ENCODE measurements at regions not wholly inside any gene's neighbourhood (a gene's known extent, or its start where the extent isn't known, plus 50 kb on each side); places are given as distances from the start of the nearest gene placed in this dataset.

DNA sequence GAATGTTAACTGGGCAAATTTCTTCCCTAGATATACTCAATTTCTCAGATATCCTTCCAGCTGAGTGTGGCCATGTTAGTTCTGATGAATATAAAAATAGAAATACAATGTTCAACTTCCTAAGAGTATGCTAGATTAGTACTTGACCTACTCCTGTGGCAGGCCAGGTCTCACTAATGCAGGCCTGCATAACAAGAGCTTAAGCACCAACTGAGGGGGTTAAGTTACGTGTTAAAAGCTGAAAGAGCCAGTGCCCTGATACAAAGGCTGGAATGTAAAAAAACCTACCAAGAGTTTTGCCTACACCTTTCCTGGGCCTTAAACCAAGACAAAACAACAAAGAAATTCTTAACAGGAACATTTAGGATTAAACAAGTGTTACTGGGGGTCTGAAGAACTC is 102.8 kb downstream of the MRPS30 start:
- DNase-seq (ENCODE audit: low read depth), result no peak
- H3K4me3 ChIP-seq (replicated peaks; ENCODE audit: low read depth, low read length), result no peak overlapping the region
- TF ChIP-seq, protein P1, sequence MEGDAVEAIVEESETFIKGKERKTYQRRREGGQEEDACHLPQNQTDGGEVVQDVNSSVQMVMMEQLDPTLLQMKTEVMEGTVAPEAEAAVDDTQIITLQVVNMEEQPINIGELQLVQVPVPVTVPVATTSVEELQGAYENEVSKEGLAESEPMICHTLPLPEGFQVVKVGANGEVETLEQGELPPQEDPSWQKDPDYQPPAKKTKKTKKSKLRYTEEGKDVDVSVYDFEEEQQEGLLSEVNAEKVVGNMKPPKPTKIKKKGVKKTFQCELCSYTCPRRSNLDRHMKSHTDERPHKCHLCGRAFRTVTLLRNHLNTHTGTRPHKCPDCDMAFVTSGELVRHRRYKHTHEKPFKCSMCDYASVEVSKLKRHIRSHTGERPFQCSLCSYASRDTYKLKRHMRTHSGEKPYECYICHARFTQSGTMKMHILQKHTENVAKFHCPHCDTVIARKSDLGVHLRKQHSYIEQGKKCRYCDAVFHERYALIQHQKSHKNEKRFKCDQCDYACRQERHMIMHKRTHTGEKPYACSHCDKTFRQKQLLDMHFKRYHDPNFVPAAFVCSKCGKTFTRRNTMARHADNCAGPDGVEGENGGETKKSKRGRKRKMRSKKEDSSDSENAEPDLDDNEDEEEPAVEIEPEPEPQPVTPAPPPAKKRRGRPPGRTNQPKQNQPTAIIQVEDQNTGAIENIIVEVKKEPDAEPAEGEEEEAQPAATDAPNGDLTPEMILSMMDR (IDR thresholded peaks at IDR 0.05; ENCODE audit: low read length, missing control alignments), result no peak

DNA sequence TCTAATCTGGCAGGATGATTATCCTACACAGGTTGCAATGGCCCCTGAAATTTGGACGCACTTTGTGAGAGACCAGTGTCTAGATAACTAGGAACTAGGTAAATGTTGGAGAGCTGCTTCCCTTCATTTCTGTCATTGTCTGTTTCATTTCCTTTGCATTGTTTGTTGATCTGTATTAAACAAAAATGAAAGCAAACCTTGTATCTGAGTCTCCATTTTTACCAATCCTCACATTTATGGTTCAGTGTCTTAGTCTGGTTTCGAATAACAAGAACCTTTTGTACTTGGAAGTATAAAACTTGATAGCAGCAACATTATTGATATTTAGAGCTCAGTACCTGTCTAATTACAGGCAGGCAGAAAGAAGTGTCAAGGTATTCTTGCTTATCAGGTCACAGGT is 105.5 kb downstream of the MRPS30 start:
- no peak overlapping the region for H3K4me3 ChIP-seq (replicated peaks; ENCODE audit: low read depth, low read length)
- no peak for DNase-seq (ENCODE audit: low read depth)
- TF ChIP-seq, protein P1 (IDR thresholded peaks at IDR 0.05; ENCODE audit: low read length, missing control alignments), result no peak

DNA sequence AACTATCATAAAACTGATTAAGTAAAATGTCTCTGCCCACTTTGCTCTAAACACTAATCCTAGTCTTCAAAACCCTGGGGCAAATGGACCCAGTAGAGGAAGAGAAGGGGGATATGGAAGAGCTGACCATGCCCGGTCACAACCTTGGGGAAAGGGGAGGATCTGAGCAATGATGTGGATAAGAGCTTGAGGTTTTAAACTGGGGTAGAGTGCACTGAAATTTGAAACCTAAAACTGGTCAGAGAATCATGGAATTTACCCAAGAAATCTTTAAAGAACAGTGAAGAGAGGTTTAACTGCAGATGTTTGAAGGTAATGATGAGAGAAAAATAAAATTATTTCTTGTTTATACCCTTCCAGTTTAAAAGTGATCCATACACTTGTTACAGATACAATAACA is 110.8 kb downstream of the MRPS30 start:
- H3K4me3 ChIP-seq (replicated peaks; ENCODE audit: low read depth, low read length), result no peak overlapping the region
- TF ChIP-seq, protein P1 (IDR thresholded peaks at IDR 0.05; ENCODE audit: low read length, missing control alignments), result no peak
- no peak for DNase-seq (ENCODE audit: low read depth)

DNA sequence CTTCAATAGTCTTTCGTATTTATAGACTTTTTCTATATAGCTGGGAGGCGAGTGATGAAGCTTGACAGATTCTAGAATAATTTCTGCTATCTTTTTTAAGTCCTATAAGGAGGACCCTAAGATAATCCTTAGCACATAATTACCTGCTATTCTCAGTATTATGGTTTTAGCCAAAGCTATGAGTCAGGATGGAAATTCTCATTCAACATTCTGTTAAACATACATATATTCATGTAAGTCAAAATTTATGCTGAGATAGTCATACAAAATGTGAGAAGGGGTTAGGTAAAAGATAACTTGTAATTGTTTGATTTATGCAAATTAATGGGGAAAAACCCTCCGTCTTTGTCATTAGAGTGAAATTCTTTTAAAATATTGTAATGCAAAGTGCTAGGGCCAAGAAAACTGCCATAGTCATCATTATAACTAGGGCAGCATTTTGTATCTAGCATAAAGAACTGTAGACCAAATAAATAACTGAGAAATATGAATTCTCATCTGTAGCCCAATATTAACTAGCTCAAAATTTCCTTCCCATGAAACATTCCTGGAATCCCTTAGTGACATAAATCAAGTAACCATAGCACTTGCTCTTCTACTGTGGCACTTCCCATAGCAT is 118.5 kb downstream of the MRPS30 start:
- TF ChIP-seq, protein P1 (IDR thresholded peaks at IDR 0.05; ENCODE audit: low read length, missing control alignments), result no peak
- no peak for DNase-seq (ENCODE audit: low read depth)
- H3K4me3 ChIP-seq (replicated peaks; ENCODE audit: low read depth, low read length), result no peak overlapping the region

DNA sequence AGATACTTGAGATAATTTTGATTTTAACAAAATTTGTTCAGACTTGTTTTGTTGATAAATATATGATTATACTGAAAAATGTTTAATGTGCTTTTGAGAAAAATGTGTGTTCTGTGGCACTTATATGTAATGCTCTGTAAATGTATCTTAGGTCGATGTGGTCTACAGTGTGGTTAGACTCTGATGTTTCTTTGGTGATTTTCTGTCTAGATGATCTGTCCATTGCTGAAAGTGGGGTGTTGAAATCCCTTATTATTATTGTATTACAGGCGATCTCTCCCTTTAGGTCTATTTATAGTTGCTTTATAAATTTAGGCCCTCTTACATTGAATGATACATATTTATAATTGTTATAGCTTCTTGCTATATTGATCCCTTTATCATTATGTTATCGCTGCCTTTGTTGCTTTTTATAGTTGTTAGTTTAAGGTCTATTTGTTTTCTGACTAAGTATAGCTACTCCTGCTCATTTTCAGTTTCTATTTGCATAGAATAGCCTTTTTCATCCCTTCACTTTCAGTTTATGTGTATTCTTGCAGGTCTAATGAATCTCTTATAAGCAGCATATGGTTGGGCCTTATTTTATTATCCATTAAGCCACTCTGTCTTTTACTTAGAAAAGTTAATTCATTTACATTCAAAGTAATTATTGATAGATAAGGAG is 124.3 kb downstream of the MRPS30 start:
- TF ChIP-seq, protein P1 (IDR thresholded peaks at IDR 0.05; ENCODE audit: low read length, missing control alignments), result no peak
- DNase-seq (ENCODE audit: low read depth), result no peak
- H3K4me3 ChIP-seq (replicated peaks; ENCODE audit: low read depth, low read length), result no peak overlapping the region

DNA sequence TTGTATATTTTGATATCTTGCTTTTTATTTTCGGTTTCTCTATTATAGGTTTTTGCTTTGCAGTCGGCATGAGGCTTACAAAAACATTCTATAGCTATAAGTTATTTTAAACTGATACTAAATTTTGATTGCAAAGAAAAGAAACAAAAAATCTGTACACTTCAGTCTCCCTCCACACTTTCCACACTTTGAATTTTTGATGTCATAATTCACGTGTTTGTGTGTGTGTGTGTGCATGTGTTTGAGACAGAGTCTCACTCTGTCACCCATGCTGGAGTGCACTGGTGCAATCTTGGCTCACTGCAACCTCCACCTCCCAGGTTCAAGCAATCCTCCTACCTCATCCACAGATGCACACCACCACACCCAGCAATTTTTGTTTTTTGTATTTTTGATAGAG is 124.9 kb downstream of the MRPS30 start:
- DNase-seq (ENCODE audit: low read depth), result no peak
- TF ChIP-seq, protein P1 (IDR thresholded peaks at IDR 0.05; ENCODE audit: low read length, missing control alignments), result no peak
- H3K4me3 ChIP-seq (replicated peaks; ENCODE audit: low read depth, low read length), result no peak overlapping the region

DNA sequence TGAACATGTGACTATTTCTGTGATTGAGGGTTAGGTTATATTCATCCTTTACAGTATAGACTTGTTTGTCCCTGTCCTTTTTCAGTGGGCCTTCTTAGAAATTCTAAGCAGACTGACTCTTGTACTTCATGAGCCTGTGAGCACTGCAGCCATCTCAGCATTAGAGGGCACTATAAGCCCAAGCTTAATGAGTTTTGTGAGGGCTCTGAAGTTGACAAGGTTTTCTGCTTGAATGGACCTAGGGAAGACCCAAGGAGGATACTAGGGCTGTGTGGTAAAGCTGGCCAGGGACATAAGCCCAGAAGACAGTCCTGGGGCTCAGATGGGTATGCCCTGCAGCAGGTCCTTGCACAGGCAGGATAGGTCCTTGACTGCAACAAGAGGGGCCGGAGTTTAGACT is 126.5 kb downstream of the MRPS30 start:
- H3K4me3 ChIP-seq (replicated peaks; ENCODE audit: low read depth, low read length), result no peak overlapping the region
- TF ChIP-seq, protein P1 (IDR thresholded peaks at IDR 0.05; ENCODE audit: low read length, missing control alignments), result no peak
- DNase-seq (ENCODE audit: low read depth), result no peak

All from fibroblast of pulmonary artery (primary cell).